ENCODE measurements at regions not wholly inside any gene's neighbourhood (a gene's known extent, or its start where the extent isn't known, plus 50 kb on each side); places are given as distances from the start of the nearest gene placed in this dataset.

GRCh38 chr1:72557446-72558049 is 275.2 kb upstream of the NEGR1 start:
- Mint-ChIP-seq H3K4me3 (no peak overlapping the region), H3K27ac (peak overlapping the region; percentile 12), H3K4me1 (no peaks in the 10 kb centered on the region), H3K27me3 (ENCODE audit: low read depth, poor library complexity) (no peaks in the 10 kb centered on the region), H3K36me3 (ENCODE audit: low read depth) (no peaks in the 10 kb centered on the region), H3K9me3 (no peaks in the 10 kb centered on the region)
- TF ChIP-seq, protein P1, sequence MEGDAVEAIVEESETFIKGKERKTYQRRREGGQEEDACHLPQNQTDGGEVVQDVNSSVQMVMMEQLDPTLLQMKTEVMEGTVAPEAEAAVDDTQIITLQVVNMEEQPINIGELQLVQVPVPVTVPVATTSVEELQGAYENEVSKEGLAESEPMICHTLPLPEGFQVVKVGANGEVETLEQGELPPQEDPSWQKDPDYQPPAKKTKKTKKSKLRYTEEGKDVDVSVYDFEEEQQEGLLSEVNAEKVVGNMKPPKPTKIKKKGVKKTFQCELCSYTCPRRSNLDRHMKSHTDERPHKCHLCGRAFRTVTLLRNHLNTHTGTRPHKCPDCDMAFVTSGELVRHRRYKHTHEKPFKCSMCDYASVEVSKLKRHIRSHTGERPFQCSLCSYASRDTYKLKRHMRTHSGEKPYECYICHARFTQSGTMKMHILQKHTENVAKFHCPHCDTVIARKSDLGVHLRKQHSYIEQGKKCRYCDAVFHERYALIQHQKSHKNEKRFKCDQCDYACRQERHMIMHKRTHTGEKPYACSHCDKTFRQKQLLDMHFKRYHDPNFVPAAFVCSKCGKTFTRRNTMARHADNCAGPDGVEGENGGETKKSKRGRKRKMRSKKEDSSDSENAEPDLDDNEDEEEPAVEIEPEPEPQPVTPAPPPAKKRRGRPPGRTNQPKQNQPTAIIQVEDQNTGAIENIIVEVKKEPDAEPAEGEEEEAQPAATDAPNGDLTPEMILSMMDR (IDR thresholded peaks at IDR 0.05), result no peak
- no peak for DNase-seq

GRCh38 chr1:72547412-72547811 is 265.1 kb upstream of the NEGR1 start:
- Mint-ChIP-seq H3K4me1 (no peaks in the 10 kb centered on the region), H3K9me3 (no peaks in the 10 kb centered on the region), H3K4me3 (no peak overlapping the region), H3K27ac (no peak overlapping the region), H3K27me3 (ENCODE audit: low read depth, poor library complexity) (no peaks in the 10 kb centered on the region), H3K36me3 (ENCODE audit: low read depth) (no peaks in the 10 kb centered on the region)
- no peak for DNase-seq
- TF ChIP-seq, protein P1 (IDR thresholded peaks at IDR 0.05), result no peak

DNA sequence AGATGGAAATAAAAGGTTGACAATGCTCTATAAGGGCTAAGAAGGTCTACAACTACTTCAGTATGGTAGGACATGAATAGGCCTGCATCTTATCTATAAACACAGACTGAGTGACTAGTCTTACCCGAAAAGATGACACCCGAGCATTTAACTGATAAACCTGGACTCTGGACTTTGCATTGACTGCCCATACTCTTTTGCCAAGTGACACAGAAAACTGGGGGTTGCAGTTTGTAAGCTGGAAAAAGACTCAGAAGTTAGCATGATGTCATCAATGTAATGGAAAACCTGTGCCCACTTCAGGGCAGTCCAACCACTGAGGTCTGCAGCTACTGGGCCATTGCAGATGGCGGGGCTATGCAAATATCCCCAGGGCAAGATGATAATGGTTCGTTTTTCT is 258.3 kb upstream of the NEGR1 start:
- Mint-ChIP-seq H3K36me3 (ENCODE audit: low read depth) (no peaks in the 10 kb centered on the region), H3K9me3 (no peaks in the 10 kb centered on the region), H3K4me3 (no peak overlapping the region), H3K27ac (no peak overlapping the region), H3K27me3 (ENCODE audit: low read depth, poor library complexity) (no peaks in the 10 kb centered on the region), H3K4me1 (no peaks in the 10 kb centered on the region)
- no peak for DNase-seq
- TF ChIP-seq, protein P1 (IDR thresholded peaks at IDR 0.05), result no peak

DNA sequence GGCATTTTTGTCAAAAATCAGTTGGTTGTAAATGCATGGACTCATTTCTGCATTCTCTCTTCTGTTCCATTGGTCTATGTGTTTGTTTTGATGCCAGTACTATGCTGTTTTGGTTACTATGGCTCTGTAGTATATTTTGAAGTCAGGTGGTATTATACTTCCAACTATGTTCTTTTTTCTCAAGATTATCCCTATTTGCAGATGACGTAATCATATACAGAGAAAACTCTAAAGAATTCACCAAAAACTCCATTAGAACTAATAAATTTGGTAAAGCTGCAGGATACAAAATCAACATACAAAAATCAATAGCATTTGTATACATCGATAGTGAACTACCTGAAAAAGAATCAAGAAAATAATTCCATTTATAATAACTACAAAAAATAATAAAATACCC is 253.1 kb upstream of the NEGR1 start:
- Mint-ChIP-seq H3K9me3 (no peaks in the 10 kb centered on the region), H3K4me3 (no peak overlapping the region), H3K27me3 (ENCODE audit: low read depth, poor library complexity) (no peaks in the 10 kb centered on the region), H3K4me1 (no peaks in the 10 kb centered on the region), H3K27ac (no peak overlapping the region), H3K36me3 (ENCODE audit: low read depth) (no peaks in the 10 kb centered on the region)
- no peak for DNase-seq
- TF ChIP-seq, protein P1 (IDR thresholded peaks at IDR 0.05), result no peak

GRCh38 chr1:72530646-72531045 is 248.3 kb upstream of the NEGR1 start:
- TF ChIP-seq, protein P1 (IDR thresholded peaks at IDR 0.05), result no peak
- H3K36me3 Mint-ChIP-seq (ENCODE audit: low read depth), result no peaks in the 10 kb centered on the region
- H3K27ac Mint-ChIP-seq, result no peak overlapping the region
- no peaks in the 10 kb centered on the region for H3K27me3 Mint-ChIP-seq (ENCODE audit: low read depth, poor library complexity)
- no peaks in the 10 kb centered on the region for H3K4me1 Mint-ChIP-seq
- no peak for DNase-seq
- peaks cover 5% of the 10 kb centered on the region for H3K9me3 Mint-ChIP-seq
- H3K4me3 Mint-ChIP-seq, result no peak overlapping the region

DNA sequence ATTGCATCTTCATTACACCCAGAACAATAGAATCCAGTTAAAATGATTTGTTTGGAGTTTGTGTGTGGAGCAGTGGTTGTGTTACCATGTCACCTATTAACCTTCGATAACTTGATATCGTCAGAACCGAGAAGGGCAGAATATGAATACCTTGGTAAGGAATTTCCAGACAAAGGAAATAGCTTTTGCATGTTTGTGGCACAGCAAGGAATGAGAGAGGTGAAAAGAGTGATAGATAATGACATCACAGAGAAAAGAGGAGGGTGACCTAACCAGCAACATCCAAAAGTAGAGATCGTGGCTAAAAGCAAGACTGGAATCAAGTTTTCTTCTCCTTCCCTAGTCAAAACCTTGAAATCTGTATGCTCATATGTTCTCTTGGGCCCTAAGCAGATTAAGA is 244.6 kb upstream of the NEGR1 start:
- Mint-ChIP-seq H3K4me3 (no peak overlapping the region), H3K27me3 (ENCODE audit: low read depth, poor library complexity) (no peaks in the 10 kb centered on the region), H3K9me3 (peaks cover 5% of the 10 kb centered on the region), H3K27ac (no peak overlapping the region), H3K36me3 (ENCODE audit: low read depth) (no peaks in the 10 kb centered on the region), H3K4me1 (no peaks in the 10 kb centered on the region)
- TF ChIP-seq, protein P1 (IDR thresholded peaks at IDR 0.05), result no peak
- DNase-seq, result no peak

Measured in nephron progenitor cell (in vitro differentiated cells).